WTC11 (cell line): ENCODE measurements at regions not wholly inside any gene's neighbourhood (a gene's known extent, or its start where the extent isn't known, plus 50 kb on each side); places are given as distances from the start of the nearest gene placed in this dataset.

ENCODE experiments used
- ATAC-seq: fragments of 200-7000 bp; cut with Tn5 transposase; 2 replicates; pipeline ENCODE4 v1.10.0; 2021; ENCODE audit warnings: mild to moderate bottlenecking, moderate library complexity
- CTCF ChIA-PET: fragments of 300-600 bp; sonication (Branson Sonifier 250); formaldehyde crosslinking; loops from one replicate; lab custom pipeline; 2021; ENCODE audit warnings: antibody characterized with exemption; lab: Charles Lee
- POLR2A ChIA-PET: fragments of 350-600 bp; sonication (Branson Sonifier 250); formaldehyde crosslinking; loops from one replicate; lab custom pipeline; 2021; ENCODE audit warnings: antibody characterized with exemption; lab: Charles Lee
- DNase-seq: peaks from one replicate; pipeline ENCODE4 v3.0.0; 2021; ENCODE audit warnings: low spot score
- H3K27ac Mint-ChIP-seq: 2 replicates; pipeline ENCODE4 v1.8.0; 2021; ENCODE audit warnings: mixed read lengths
- H3K27me3 Mint-ChIP-seq: 2 replicates; pipeline ENCODE4 v1.8.0; 2021; ENCODE audit warnings: low read depth, mild to moderate bottlenecking, moderate library complexity, mixed read lengths
- H3K36me3 Mint-ChIP-seq: 2 replicates; pipeline ENCODE4 v1.8.0; 2021; ENCODE audit warnings: mixed read lengths
- H3K4me1 Mint-ChIP-seq: 2 replicates; pipeline ENCODE4 v1.8.0; 2022; ENCODE audit warnings: mixed read lengths
- H3K4me3 Mint-ChIP-seq: 2 replicates; pipeline ENCODE4 v1.8.0; 2021; ENCODE audit warnings: mild to moderate bottlenecking, moderate library complexity, mixed read lengths
- H3K9me3 Mint-ChIP-seq: 2 replicates; pipeline ENCODE4 v1.8.0; 2021; ENCODE audit warnings: mixed read lengths
- ATF1 ChIP-seq: sonication (generic); formaldehyde crosslinking; IDR thresholded peaks from 2 replicates; pipeline ENCODE4 v1.8.1; 2023; ENCODE audit warnings: mild to moderate bottlenecking, moderate library complexity, missing genetic modification reagents
- EMX1 ChIP-seq: fragments of 250-450 bp; sonication (Bioruptor Pico); IDR thresholded peaks from 2 replicates; pipeline ENCODE4 v1.8.0; 2021; ENCODE audit warnings: mild to moderate bottlenecking
- FOXJ3 ChIP-seq: sonication (generic); formaldehyde crosslinking; IDR thresholded peaks from 2 replicates; pipeline ENCODE4 v1.9.0; 2021; ENCODE audit warnings: missing genetic modification reagents, mild to moderate bottlenecking, borderline replicate concordance
- HMGA2 ChIP-seq: fragments of 250-450 bp; sonication (Bioruptor Pico); IDR thresholded peaks from 2 replicates; pipeline ENCODE4 v1.4.0; 2021; ENCODE audit warnings: mild to moderate bottlenecking, moderate library complexity
- IRF2 ChIP-seq: sonication (generic); formaldehyde crosslinking; IDR thresholded peaks from 2 replicates; pipeline ENCODE4 v1.8.0; 2022; ENCODE audit warnings: low read depth, missing genetic modification reagents, borderline replicate concordance
- KAT7 ChIP-seq: sonication (generic); formaldehyde crosslinking; IDR thresholded peaks from 2 replicates; pipeline ENCODE4 v1.8.1; 2023; ENCODE audit warnings: missing genetic modification reagents, mild to moderate bottlenecking, borderline replicate concordance
- MAX ChIP-seq: sonication (generic); formaldehyde crosslinking; IDR thresholded peaks from 2 replicates; pipeline ENCODE4 v1.8.0; 2022; ENCODE audit warnings: mild to moderate bottlenecking, missing genetic modification reagents
- MLX ChIP-seq: sonication (generic); formaldehyde crosslinking; IDR thresholded peaks from 2 replicates; pipeline ENCODE4 v1.8.1; 2023; ENCODE audit warnings: mild to moderate bottlenecking, missing genetic modification reagents, moderate library complexity
- MXD4 ChIP-seq: fragments of 250-450 bp; sonication (Bioruptor Pico); IDR thresholded peaks from 2 replicates; pipeline ENCODE4 v1.8.0; 2021; ENCODE audit warnings: mild to moderate bottlenecking, moderate library complexity, borderline replicate concordance
- MYBL2 ChIP-seq: sonication (generic); formaldehyde crosslinking; IDR thresholded peaks from 2 replicates; pipeline ENCODE4 v1.8.1; 2023; ENCODE audit warnings: mild to moderate bottlenecking, moderate library complexity, missing genetic modification reagents
- OVOL2 ChIP-seq: fragments of 250-450 bp; sonication (Bioruptor Pico); IDR thresholded peaks from 2 replicates; pipeline ENCODE4 v1.9.0; 2021; ENCODE audit warnings: mild to moderate bottlenecking, borderline replicate concordance
- SMAD4 ChIP-seq: sonication (generic); formaldehyde crosslinking; IDR thresholded peaks from 2 replicates; pipeline ENCODE4 v1.8.0; 2022; ENCODE audit warnings: mild to moderate bottlenecking, missing genetic modification reagents
- TCF7 ChIP-seq: sonication (generic); formaldehyde crosslinking; IDR thresholded peaks from 2 replicates; pipeline ENCODE4 v1.8.0; 2022; ENCODE audit warnings: mild to moderate bottlenecking, low read depth, missing genetic modification reagents, moderate library complexity
- TP53 ChIP-seq: sonication (generic); formaldehyde crosslinking; IDR thresholded peaks from 2 replicates; pipeline ENCODE4 v1.8.1; 2023; ENCODE audit warnings: mild to moderate bottlenecking, missing genetic modification reagents
- ZNF416 ChIP-seq: fragments of 250-450 bp; sonication (Bioruptor Pico); IDR thresholded peaks from 2 replicates; pipeline ENCODE4 v1.9.0; 2021; ENCODE audit warnings: mild to moderate bottlenecking, inconsistent platforms
- ZSCAN18 ChIP-seq: fragments of 250-450 bp; sonication (Bioruptor Pico); IDR thresholded peaks from 2 replicates; pipeline ENCODE4 v2.1.2; 2022; ENCODE audit warnings: mild to moderate bottlenecking, moderate library complexity
- TF ChIP-seq, protein P1 (sequence below): fragments of 250-450 bp; sonication (Bioruptor Pico); IDR thresholded peaks from 2 replicates; pipeline ENCODE4 v1.9.0; 2021; ENCODE audit warnings: mild to moderate bottlenecking, borderline replicate concordance
- TF ChIP-seq, protein P2 (sequence below): sonication (generic); formaldehyde crosslinking; IDR thresholded peaks from 2 replicates; pipeline ENCODE4 v1.8.1; 2022; ENCODE audit warnings: mild to moderate bottlenecking, missing genetic modification reagents, moderate library complexity, borderline replicate concordance
- TF ChIP-seq, protein P3 (sequence below): sonication (generic); formaldehyde crosslinking; IDR thresholded peaks from 2 replicates; pipeline ENCODE4 v1.8.1; 2023; ENCODE audit warnings: mild to moderate bottlenecking, missing genetic modification reagents, borderline replicate concordance

DNA sequence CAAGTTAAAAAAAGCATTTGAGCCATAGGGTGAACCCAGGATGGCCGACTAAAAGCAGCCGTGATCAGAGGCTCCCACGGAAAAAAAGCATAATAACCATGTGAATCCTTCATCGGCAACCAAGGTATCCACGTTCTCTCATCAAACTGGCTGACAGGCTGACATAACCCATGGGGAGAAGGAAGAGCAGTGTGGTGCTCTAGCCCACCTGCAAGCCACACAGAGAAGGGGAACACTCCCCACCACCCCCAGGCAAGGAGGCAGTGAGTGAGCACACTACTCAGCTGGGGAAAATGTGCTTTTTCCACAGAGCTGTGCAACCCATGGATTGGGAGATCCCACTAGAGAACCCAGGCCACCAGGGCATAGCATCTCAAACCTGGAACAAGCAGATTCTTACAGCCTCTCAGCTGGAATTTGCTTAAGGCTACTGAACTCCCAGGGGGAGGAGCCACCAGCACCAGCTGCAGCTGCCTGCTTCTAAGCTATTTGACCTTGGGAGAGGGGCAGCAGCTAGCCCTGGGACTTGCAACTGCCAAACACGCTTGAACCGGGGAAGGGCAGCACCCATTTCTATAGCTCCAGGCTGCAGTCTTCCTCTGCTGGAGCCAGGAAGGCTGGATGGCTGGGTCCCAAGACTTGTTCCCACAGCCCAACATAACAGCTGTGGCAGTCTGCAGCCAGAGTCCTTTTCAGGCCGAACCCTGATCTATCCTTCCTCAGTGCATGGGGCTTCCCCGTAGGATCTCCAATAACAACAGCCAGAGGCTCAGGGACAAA is 178.2 kb upstream of the NRG3 start:
- H3K4me1 Mint-ChIP-seq = peaks cover 22% of the 10 kb centered on the region
- H3K9me3 Mint-ChIP-seq = peaks cover 53% of the 10 kb centered on the region

GRCh38 chr10:81704596-81704995 is 170.4 kb upstream of the NRG3 start:
- Mint-ChIP-seq H3K4me1 (peaks cover 20% of the 10 kb centered on the region), H3K9me3 (peaks cover 27% of the 10 kb centered on the region), H3K27ac (no peak overlapping the region), H3K27me3 (no peaks in the 10 kb centered on the region; the same call in 1 of the 2 replicates)
- ChIA-PET POLR2A (no interaction called here), CTCF (no interaction called here)
- TF ChIP-seq MLX (CRISPR knock-in tag) = no peak
- TF ChIP-seq, all 79 proteins: peak for 0
- Mint-ChIP-seq H3K4me3 (no peak overlapping the region), H3K36me3 (peaks cover 11% of the 10 kb centered on the region)
- ATAC-seq = peak; percentile 84
- no peak for DNase-seq

More for the DNA sequence above, 178.2 kb upstream of the NRG3 start:
- no peak overlapping the region for H3K4me3 Mint-ChIP-seq
- peak; percentile 61 for DNase-seq
- peaks cover 31% of the 10 kb centered on the region for H3K36me3 Mint-ChIP-seq
- H3K27ac Mint-ChIP-seq = no peak overlapping the region
- peaks cover 4% of the 10 kb centered on the region for H3K27me3 Mint-ChIP-seq
- ChIA-PET CTCF (interaction anchor here (1.1 kb wide), 1 partner anchor 124 kb away, joined by 4 read pairs; no protein-coding TSS in a partner anchor), POLR2A (no interaction called here)
- TF ChIP-seq ATF1 (CRISPR knock-in tag) = no peak
- TF ChIP-seq EMX1 = no peak
- peak; percentile 96 for ATAC-seq

GRCh38 chr10:81708416-81708815 is 166.6 kb upstream of the NRG3 start:
- no peak for ATAC-seq
- H3K4me3 Mint-ChIP-seq = no peak overlapping the region
- no peak for DNase-seq
- POLR2A ChIA-PET = no interaction called here
- H3K36me3 Mint-ChIP-seq = no peaks in the 10 kb centered on the region
- TF ChIP-seq FOXJ3 (CRISPR knock-in tag) = no peak
- TF ChIP-seq TP53 (CRISPR knock-in tag) = no peak
- no peak for TF ChIP-seq ATF1 (CRISPR knock-in tag)
- no peak for TF ChIP-seq MAX
- no peak for TF ChIP-seq KAT7 (CRISPR knock-in tag)
- no peak for TF ChIP-seq SMAD4
- no peak for TF ChIP-seq ZNF416 (CRISPR knock-in tag)
- no peak for TF ChIP-seq MXD4 (CRISPR knock-in tag)
- TF ChIP-seq ZSCAN18 (CRISPR knock-in tag) = no peak
- TF ChIP-seq, protein P1, sequence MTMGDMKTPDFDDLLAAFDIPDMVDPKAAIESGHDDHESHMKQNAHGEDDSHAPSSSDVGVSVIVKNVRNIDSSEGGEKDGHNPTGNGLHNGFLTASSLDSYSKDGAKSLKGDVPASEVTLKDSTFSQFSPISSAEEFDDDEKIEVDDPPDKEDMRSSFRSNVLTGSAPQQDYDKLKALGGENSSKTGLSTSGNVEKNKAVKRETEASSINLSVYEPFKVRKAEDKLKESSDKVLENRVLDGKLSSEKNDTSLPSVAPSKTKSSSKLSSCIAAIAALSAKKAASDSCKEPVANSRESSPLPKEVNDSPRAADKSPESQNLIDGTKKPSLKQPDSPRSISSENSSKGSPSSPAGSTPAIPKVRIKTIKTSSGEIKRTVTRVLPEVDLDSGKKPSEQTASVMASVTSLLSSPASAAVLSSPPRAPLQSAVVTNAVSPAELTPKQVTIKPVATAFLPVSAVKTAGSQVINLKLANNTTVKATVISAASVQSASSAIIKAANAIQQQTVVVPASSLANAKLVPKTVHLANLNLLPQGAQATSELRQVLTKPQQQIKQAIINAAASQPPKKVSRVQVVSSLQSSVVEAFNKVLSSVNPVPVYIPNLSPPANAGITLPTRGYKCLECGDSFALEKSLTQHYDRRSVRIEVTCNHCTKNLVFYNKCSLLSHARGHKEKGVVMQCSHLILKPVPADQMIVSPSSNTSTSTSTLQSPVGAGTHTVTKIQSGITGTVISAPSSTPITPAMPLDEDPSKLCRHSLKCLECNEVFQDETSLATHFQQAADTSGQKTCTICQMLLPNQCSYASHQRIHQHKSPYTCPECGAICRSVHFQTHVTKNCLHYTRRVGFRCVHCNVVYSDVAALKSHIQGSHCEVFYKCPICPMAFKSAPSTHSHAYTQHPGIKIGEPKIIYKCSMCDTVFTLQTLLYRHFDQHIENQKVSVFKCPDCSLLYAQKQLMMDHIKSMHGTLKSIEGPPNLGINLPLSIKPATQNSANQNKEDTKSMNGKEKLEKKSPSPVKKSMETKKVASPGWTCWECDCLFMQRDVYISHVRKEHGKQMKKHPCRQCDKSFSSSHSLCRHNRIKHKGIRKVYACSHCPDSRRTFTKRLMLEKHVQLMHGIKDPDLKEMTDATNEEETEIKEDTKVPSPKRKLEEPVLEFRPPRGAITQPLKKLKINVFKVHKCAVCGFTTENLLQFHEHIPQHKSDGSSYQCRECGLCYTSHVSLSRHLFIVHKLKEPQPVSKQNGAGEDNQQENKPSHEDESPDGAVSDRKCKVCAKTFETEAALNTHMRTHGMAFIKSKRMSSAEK (CRISPR knock-in tag) = no peak
- TF ChIP-seq, protein P2, sequence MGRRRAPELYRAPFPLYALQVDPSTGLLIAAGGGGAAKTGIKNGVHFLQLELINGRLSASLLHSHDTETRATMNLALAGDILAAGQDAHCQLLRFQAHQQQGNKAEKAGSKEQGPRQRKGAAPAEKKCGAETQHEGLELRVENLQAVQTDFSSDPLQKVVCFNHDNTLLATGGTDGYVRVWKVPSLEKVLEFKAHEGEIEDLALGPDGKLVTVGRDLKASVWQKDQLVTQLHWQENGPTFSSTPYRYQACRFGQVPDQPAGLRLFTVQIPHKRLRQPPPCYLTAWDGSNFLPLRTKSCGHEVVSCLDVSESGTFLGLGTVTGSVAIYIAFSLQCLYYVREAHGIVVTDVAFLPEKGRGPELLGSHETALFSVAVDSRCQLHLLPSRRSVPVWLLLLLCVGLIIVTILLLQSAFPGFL (CRISPR knock-in tag) = no peak
- TF ChIP-seq MYBL2 (CRISPR knock-in tag) = no peak
- no peak for TF ChIP-seq HMGA2 (CRISPR knock-in tag)
- TF ChIP-seq TCF7 (CRISPR knock-in tag) = no peak
- TF ChIP-seq IRF2 (CRISPR knock-in tag) = no peak
- TF ChIP-seq, protein P3, sequence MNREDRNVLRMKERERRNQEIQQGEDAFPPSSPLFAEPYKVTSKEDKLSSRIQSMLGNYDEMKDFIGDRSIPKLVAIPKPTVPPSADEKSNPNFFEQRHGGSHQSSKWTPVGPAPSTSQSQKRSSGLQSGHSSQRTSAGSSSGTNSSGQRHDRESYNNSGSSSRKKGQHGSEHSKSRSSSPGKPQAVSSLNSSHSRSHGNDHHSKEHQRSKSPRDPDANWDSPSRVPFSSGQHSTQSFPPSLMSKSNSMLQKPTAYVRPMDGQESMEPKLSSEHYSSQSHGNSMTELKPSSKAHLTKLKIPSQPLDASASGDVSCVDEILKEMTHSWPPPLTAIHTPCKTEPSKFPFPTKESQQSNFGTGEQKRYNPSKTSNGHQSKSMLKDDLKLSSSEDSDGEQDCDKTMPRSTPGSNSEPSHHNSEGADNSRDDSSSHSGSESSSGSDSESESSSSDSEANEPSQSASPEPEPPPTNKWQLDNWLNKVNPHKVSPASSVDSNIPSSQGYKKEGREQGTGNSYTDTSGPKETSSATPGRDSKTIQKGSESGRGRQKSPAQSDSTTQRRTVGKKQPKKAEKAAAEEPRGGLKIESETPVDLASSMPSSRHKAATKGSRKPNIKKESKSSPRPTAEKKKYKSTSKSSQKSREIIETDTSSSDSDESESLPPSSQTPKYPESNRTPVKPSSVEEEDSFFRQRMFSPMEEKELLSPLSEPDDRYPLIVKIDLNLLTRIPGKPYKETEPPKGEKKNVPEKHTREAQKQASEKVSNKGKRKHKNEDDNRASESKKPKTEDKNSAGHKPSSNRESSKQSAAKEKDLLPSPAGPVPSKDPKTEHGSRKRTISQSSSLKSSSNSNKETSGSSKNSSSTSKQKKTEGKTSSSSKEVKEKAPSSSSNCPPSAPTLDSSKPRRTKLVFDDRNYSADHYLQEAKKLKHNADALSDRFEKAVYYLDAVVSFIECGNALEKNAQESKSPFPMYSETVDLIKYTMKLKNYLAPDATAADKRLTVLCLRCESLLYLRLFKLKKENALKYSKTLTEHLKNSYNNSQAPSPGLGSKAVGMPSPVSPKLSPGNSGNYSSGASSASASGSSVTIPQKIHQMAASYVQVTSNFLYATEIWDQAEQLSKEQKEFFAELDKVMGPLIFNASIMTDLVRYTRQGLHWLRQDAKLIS (CRISPR knock-in tag) = no peak
- TF ChIP-seq OVOL2 (CRISPR knock-in tag) = no peak
- CTCF ChIA-PET = no interaction called here
- peaks cover 20% of the 10 kb centered on the region for H3K4me1 Mint-ChIP-seq
- no peaks in the 10 kb centered on the region for H3K9me3 Mint-ChIP-seq
- H3K27ac Mint-ChIP-seq = no peak overlapping the region
- no peaks in the 10 kb centered on the region for H3K27me3 Mint-ChIP-seq
